ENCODE measurements at regions not wholly inside any gene's neighbourhood (a gene's known extent, or its start where the extent isn't known, plus 50 kb on each side); places are given as distances from the start of the nearest gene placed in this dataset.
"Not testable (repeated sequence)": the region's sequence is repeated elsewhere in the genome, so short reads cannot be mapped to it uniquely, and the experiment has no call there.

DNA sequence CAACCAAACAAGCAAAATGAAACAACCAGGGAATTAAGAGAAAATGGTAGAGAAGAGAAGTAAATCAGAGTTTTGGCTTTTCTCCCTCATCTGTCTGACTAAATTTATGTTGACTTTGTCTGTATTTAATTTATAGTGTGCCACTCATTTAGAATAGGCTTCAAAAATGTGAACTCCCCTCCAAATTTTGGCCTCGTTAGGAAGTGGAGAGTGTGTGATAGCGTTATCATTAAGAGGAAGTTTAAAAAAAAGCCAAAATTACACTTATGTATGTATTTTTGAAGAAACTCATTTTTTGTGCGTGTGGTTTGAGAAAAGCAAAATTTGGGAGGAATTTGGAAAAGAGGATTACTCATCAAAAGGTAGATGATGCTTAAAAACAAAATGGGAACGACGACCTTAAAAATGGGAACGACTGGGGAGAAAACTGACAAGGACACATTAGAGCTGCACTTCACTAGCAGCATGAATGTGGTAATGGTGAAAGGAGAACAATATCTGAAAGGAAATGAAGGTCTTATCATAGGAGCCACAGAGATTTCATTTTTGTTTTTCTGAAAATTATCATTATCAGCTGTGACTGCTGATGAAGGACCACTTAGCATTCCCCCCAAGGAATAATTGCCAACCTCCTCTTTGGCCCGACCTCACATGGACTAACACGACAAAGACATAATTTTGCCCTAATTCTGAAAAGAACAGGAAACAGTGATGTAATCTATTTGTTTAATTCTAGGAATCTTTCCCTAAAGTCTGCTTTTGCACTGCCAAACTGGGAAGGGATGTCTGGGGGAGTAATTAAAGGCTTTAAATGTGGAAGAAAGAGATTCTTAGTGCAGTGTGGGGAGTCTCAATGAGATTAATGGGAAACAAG lies 163.2 kb upstream of the P2RY1 start:
- no peak for DNase-seq

DNA sequence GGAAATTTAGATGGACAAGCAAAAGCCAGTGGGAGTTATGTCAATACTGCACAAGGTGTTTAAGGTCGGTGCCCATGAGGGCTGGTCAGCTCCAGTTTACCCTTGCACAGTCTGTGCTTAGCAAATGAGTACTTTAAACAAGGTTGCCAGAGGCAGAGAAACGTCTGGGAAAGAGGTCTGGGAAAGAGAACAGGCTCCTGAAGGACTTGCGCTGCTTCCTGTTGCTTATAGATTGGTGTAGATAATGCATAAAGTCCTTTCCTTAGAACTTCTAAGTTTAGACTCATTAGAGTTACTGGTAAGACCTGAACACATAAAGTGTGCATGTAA lies 162.6 kb upstream of the P2RY1 start:
- no peak for DNase-seq

DNA sequence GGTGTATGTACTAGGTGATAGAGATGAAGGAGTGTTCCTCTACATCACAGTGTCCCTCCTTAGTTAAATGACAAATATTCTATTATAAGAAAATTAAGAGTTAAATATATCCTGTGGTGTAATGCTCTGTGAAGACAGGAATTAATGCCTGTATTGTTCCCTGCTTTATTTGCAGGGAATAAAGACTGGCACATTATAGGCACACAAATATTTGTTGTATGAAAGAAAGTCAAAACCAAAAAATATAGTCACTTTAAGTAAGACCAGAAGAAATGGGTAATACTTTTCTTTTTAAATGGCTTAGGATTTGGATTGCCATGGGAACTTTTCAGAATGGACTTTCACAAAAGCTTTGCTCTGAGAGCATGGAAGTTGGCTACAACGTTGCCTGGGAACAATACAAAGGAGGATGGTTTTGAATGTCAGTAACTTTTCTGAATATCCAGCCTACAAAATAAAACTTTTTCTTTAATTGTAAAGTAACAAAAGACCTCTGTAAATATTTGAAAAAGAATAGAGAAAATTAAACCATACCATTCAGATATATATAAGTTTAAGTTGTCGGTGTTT lies 158.0 kb upstream of the P2RY1 start:
- no peak for DNase-seq

DNA sequence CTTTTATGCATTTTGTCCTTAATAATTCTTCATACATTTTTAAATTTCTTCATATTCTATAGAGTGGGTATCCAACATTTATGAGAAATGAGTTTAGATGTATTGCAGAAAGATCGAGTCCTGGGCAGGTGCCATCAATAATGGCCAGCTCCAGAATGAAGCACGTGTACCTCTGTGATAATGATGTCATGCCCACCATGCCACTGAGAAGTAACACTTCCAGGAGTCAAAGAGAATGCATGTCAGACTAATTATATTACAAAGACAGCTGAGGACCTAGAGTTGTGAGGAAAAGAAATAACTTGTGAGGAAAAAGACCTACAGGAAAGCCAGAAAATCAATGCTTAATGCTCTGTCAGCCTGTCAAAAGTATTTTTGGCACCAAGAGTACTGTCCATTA lies 157.4 kb upstream of the P2RY1 start:
- no peak for DNase-seq

DNA sequence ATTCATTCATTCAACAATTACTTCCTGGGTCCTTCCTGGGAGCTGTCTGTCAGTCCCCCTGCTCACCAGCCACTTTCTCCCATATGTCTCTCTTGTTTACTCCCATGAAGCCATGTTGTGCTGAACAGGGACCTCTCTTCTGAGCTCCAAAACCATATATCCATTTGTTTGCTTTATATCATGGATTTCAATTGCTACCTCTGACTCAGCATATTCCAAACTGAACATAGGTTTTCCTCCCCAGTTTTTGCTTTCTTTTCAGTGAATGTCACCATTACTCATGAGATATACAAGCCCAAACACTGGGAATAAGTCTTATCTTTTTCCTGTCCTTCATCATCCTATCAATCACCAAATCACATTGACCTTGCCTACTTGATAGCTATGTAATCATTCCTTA lies 152.5 kb upstream of the P2RY1 start:
- DNase-seq, result no peak

DNA sequence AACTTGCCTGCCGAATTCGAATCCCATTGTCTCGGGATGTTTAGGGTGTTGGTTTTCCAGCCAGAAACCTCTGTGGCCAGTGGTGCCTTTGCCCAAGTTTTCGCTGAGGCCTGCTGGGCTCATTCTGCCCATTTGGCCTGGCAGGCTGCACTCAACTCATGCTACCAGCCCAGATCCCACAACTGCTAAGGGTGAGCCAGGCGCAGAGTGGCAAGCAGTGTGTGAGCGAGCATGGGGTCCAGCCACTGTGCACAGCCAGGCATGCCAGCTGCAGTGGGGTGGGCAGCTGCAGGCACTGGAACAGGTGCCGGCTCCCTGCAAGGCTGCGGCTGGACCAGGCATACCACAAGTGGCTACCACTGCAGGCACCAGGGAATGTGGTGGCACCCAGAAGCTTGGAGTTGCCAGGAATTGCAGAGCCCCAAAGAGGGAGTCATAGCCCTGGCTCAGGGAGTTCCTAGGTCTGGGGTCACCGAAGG lies 151.4 kb upstream of the P2RY1 start:
- DNase-seq, result no peak

DNA sequence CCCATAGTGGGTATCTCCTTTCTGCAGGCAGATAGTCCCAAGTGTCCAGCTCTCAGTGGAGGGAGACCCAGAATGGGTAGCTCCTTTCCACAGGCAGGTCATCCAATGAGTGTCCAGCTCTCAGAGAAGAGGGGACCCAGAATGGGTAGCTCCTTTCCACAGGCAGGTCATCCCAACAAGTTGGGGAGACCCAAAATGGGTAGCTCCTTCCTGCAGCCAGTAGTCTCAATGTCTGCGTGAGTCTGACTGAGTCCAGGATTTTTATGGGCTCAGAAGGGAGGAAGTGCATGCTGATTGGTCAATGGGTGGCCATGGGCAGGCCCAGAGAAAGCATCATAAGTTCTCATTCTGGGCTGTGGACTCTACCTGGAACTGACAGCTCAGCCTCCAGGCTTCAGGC lies 150.7 kb upstream of the P2RY1 start:
- no peak for DNase-seq

DNA sequence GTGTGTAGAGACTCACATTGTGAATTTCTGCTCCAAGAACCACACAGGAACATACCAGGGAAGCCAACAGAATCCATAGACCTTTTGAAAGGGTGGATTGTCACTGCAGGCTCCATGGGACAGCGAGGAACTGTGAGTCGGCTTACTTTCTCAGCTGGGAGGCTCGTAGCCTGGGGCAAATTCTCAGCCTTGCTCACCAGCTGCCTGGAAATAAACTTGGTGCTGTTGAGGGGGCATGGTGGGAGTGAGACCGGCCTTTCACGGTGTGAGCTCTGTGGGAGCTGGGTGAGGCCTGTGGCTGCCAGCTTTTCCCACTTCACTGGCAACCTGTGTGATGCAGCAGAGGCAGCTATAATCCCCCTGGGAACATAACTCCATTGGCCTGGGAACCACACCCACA lies 146.6 kb upstream of the P2RY1 start:
- DNase-seq, result no peak

DNA sequence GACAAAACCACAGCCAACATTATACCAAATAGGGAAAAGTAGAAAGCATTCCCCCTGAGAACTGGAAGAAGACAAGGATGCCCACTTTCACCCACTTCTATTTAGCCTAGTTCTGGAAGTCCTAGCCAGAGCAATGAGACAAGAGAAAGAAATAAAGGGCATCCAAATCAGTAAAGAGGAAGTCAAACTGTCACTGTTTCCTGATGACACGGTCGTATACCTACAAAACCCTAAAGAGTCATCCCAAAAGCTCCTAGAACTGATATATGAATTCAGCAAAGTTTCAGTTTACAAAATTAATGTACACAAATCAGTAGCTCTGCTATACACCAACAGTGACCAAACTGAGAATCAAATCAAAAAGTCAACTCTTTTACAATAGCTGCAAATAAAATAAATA lies 142.6 kb upstream of the P2RY1 start:
- DNase-seq, result not testable (repeated sequence)

DNA sequence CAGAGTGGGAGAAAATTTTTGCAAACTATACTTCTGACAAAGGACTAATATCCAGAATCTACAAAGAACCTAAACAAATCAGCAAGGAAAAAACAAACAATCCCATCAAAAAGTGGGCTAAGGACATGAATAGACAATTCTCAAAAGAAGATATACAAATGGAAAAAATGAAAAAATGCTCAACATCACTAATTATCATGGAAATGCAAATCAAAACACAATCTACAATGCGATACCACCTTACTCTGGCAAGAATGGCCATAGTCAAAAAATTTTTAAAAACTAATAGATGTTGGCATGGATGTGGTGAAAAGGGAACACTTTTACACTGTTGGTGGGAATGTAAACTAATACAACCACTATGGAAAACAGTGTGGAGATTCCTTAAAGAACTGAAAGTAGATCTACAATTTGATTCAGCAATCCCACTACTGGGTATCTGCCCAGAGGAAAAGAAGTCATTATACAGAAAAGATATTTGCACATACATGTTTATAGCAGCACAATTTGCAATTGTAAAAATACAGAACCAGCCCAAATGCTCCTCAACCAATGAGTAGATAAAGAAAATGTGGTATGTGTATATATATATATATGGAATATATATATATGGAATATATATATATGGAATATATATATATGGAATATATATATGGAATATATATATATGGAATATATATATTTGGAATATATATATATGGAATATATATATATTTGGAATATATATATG lies 141.2 kb upstream of the P2RY1 start:
- not testable (repeated sequence) for DNase-seq

DNA sequence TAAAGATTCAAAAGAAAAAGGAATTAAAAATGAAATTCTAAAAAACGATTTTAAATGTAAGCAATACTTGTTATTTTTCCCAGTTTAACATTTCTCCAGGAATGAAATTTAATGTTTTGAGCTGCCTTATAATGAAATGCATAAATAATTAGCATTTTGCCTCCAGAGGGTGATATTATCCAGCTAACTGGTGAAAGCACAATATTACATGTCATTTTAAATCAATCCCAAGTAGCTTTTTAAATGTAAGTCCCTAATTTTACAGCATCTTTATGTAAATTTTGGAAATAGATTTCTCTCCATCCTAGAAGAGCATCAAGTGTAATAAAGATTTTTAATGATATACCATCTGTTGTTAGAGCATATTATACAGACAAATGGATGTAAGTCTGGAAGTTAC lies 139.1 kb upstream of the P2RY1 start:
- no peak for DNase-seq

DNA sequence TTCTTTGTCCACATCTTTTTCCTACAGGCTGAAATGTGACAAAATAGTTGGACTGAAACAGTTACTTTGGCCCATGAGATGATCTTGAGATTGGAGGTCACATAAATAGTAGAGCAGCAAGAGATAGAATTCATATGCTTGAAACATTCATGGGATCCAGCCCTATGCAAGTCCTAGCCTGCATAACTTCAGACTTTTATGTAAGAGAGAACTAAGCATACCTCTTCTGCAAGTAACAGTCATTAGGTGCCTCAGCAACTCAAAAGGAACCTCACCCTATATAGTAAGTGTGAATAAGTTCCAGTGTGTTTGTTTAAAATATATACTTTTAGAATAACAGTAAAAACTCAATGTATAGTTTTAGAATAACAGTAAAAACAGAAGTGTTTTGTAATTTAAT lies 138.0 kb upstream of the P2RY1 start:
- DNase-seq, result no peak

DNA sequence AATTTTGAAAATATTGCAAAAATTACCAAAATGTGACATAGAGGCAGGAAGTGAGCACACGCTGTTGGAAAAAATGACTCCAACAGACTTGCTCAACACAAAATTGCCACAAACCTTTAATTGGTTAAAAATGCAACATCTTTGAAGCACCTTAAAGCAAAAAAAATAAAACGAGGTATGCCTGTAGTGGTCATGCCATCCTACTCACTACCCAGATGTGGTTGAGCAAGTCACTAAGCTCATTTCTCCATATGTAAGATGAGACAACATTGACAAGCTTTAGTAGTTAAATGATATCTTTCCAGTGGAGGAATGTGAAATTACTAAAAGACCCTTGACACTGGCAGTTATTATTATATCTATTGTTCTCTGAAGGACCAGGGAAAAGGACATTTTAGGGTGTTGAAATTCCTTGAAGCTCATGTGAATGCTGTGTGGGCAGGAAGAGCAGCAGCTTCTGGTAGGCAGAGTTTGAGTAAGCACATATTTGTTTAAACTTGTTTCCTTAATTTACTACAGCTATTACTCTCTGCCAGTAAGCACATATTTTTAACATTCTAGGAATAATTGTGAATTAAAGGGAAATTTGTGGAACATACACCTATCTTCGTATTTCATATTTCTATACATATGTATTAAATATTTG lies 131.6 kb upstream of the P2RY1 start:
- no peak for DNase-seq

DNA sequence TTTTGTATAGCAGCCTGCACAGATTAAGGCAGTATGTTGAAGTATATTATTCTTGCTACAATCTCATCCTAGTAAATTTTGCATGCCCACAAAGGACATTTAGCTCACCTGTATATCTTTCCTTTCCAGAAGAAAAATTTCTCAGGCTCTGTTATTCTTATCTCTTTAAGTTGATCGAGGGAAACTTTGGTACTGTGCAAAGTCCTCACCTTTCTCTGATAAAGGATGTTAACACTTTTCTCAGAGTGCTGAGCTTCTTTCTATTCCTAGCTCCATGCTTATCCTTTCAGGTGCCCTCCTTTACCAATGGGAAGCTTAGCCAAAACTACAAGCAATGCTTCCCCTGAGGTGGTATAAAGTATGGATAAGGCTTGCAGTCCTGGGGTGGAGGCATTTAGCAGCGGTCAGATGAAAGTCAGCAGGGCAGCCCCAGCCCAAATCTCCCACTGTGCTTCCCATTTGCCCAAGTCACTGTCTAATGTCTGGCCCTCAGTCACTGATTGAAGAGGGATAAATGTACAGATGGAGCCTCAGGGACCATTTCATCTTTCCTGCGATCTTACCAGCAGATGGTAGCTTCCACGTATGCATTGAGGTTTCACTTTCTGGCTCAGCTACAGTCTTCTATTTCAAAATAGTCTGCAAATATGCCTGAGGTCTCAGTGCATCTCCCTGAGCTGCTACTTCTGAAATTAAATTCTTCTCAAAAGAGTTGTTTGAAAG lies 127.8 kb upstream of the P2RY1 start:
- no peak for DNase-seq

DNA sequence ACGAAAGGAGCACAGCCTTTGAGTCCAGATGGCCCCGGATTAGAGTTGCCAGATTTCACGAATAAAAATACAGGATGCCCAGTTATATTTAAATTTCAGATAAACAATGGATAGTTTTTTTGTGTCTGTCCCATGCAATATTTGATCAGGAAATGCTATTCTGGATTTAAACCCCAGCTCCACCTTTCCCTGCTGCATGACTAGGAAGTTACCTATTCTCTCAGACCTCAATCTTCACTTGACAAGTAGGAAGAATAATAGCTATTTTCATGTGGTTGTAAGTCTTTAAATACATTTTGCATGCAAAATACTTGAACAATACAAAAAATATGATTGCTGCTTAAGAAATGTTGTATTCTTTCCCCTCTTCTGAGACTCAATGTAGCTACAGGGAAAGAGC lies 125.3 kb upstream of the P2RY1 start:
- DNase-seq, result no peak

DNA sequence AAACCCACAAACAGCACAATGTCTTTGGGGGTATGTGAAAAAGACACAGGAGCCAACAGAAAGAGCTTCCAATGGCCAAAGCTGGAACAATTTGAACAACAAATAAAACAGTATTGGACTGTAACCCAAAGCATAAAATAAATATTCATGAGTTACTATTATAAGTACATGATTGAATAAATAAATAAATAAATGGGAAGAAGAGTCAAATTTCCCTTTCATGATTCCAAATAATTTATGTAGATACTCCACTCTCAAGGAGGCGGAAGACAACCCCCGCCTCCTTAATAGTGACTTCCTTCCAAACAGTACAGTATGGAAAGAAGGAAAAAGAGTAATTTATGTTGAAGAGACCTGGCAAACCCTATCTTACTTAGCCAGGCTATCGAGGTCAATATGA lies 124.4 kb upstream of the P2RY1 start:
- DNase-seq, result no peak

DNA sequence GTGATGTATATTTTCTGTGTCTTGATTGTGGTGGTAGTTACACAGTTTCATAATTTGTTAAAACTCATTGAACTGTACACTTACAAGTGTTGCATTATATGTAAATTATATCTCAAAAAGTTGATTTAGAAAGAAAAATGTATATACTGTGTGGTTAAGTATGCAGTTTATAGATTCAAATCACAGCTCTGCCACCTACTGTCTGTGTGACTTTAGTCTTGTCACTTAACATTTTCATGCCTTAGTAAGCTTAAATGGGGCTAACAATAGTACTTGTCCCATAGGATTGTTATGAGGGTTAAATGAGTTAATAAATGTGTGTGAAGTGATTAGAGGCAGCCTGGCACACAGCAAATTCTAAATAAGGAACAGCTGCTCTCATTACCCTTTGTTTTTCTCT lies 120.9 kb upstream of the P2RY1 start:
- DNase-seq, result no peak

DNA sequence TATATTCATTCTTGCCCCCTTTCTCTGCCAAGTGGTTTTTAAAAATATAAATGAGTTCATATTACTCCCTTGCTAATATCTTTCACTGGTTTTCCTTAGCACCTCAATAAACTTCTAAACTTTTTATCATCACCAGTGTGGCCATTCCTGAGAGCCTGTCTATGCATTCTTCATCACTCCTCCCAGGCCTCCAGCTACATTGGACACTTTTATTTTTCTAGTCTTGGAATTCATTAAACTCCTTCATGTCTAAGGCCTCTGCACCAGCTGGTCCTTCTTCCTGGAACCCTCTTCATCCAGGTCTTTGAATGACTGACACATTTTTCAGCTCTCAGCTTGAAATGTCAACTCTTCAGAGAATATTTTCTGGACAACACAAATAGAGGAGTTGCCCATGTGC lies 120.4 kb upstream of the P2RY1 start:
- no peak for DNase-seq

DNA sequence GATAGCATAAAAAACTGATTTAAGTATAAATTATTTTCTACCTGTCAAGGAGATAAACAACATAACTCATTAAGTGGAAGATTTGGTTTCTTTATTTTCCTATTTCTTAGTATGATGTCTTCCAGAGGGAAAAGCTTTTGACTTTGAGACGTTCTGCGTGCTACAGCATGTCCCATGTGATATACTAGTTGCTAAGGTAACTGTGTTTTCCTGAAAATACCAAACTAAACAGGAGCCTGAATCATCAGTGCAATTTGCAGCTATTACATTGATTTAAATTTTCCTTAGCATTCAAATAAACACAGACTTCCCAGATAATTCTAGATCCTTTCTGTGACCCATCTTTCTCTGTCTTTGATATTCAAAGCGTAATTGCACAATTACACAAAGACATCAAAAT lies 117.7 kb upstream of the P2RY1 start:
- no peak for DNase-seq

DNA sequence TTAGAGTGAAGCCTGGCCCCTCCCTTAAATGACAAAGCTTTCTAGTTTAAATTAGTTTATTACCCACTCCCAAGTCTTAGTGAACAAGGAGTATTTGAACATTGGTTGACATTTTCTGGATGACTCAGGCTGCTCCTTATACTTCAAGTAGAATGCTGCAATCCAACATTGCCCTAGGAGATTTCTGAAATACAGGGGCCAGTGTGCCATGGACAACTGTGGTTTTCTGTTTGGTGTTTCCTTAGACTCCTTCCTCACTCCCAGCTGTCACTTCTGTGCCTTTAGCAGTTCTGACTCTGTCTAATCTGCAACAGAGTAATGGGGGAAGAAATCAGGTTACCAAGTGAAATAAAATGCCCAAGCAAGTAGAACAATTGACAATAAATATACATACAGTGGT lies 116.1 kb upstream of the P2RY1 start:
- DNase-seq, result no peak

DNA sequence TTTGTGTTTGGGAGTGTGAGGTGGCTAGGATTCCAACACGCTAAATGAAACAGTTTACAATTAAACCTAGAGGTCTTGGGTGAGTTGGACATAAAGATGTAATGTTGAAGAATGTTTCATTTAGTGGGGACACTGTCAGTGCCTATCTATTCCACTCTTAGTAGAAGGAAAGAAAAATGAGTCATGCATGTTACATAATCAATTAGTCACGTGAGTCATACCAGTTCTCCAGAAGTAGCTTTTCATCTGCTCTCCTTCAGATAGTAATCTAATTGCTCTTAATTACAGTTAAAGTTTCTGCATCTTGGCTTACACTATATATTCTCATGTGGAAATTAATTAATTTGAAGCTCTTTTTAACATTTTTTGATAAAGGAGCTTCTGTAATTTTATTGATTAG lies 115.7 kb upstream of the P2RY1 start:
- DNase-seq, result no peak

DNA sequence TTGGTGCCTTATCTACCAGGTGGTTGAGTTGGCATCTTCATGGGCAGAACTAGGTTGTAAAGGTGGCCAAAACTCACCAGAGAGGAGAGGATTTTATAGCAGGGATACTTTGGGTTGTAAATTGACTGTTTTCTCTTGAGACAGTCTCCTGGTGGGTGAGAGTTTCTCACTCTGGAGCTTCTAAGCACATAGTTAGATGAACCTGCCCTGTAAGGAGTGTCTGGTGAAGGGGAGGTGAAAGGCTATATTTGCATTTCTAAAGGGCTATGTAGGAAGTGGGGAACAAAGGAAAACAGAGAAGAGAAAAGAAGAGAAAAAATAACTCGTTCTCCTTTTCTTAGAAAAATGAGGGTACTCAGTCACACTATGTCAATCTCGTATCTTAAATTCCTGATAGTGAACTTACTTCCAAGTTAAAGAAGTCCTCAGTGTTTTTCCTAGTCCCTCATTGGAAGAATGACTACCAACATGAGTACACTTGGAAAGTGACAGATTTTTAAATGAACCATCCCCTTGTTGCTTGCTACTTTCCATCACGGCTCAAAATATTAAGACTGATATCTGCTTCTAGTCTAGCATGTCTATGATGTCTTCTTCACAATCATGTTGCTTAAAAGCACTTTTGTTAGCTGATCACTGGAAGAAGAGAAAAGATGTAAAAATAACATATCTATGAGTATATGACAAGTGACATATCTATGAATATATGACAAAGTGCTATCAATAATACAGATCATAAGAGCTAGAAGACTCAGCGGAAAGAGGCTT lies 113.8 kb upstream of the P2RY1 start:
- DNase-seq, result no peak
